ENCODE measurements at regions not wholly inside any gene's neighbourhood (a gene's known extent, or its start where the extent isn't known, plus 50 kb on each side); places are given as distances from the start of the nearest gene placed in this dataset.

DNA sequence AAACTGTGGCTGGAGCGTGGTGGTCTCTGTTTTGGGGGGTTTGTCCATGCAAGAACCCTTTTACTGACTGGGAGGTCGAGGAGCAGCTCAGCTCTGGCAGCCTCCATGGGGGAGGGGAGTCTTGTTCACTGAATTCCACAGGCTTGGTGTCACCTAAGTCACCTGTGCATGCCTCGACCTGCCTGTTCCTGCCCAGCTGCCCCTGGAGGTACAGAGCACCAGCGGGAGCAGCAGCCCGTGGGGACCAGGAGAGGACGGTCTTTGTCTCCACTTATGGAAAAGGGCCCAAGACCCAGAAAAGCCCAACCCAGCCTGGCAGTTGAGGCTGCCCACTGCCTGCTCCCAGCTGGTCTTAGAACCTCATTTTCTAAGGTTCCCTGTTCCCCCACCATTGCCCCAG is 168.7 kb upstream of the AGAP1 start:
- H3K27me3 Mint-ChIP-seq = peaks cover 19% of the 10 kb centered on the region
- no peak overlapping the region for H3K4me3 Mint-ChIP-seq
- no peaks in the 10 kb centered on the region for H3K36me3 Mint-ChIP-seq (ENCODE audit: low read depth)
- no peaks in the 10 kb centered on the region for H3K9me3 Mint-ChIP-seq
- H3K4me1 Mint-ChIP-seq = no peaks in the 10 kb centered on the region
- H3K27ac Mint-ChIP-seq = no peak overlapping the region
- no peak for ATAC-seq (replicated peaks)

DNA sequence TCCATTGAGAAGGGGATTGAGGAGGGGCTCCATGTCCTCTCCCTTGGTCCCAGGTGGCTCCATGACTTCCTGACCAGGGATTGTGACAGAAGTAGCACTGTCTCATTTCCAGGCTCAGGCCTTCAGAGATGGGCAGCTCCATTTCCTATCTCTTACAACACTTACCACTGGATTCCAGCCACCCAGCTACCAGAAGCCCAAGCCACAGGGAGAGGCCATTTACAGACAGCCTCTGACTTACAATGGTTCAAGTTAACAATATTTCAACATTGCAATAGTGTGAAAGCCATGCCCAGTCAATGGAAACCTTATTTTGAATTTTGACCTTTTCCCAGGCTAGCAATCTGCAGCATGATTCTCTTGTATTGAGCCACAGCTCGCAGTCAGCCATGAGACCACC is 164.9 kb upstream of the AGAP1 start:
- no peak overlapping the region for H3K4me3 Mint-ChIP-seq
- H3K27me3 Mint-ChIP-seq = peaks cover 28% of the 10 kb centered on the region
- peaks cover 6% of the 10 kb centered on the region for H3K9me3 Mint-ChIP-seq
- no peaks in the 10 kb centered on the region for H3K4me1 Mint-ChIP-seq
- no peak overlapping the region for H3K27ac Mint-ChIP-seq
- ATAC-seq (replicated peaks) = no peak
- H3K36me3 Mint-ChIP-seq (ENCODE audit: low read depth) = no peaks in the 10 kb centered on the region

DNA sequence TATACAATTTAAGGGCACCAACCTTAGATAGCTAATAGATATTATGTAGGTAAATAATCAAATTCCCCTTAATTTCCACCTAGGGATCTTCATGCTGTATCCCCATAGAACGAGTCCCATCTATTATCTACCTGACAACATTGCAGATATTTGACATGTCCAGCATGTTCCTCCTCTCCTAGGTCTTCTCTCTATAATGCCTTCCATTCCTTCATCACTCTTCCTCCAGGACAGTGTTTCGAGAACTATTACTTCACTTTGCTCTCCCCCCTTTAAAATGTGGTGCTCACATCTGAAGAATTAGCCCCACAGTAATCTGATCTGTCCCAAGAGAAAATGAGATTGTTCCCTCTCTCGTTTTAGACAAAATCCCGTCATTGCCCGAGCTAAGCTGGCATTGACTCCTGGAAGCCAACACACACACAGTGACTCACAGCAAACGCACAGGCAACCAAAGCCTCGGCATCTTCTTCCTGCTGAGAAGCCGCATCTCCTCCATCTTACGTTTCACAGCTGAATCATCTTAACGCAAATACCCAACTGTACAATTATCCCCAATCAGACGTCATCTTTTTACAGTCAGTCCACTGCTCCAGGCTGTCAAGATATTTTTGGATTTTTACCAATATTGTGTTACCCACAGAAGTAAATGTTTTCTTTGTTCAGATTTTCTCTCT is 162.9 kb upstream of the AGAP1 start:
- Mint-ChIP-seq H3K36me3 (ENCODE audit: low read depth) (no peaks in the 10 kb centered on the region), H3K4me3 (no peak overlapping the region), H3K9me3 (peaks cover 6% of the 10 kb centered on the region), H3K4me1 (no peaks in the 10 kb centered on the region), H3K27ac (no peak overlapping the region), H3K27me3 (peaks cover 29% of the 10 kb centered on the region)
- no peak for ATAC-seq (replicated peaks)

DNA sequence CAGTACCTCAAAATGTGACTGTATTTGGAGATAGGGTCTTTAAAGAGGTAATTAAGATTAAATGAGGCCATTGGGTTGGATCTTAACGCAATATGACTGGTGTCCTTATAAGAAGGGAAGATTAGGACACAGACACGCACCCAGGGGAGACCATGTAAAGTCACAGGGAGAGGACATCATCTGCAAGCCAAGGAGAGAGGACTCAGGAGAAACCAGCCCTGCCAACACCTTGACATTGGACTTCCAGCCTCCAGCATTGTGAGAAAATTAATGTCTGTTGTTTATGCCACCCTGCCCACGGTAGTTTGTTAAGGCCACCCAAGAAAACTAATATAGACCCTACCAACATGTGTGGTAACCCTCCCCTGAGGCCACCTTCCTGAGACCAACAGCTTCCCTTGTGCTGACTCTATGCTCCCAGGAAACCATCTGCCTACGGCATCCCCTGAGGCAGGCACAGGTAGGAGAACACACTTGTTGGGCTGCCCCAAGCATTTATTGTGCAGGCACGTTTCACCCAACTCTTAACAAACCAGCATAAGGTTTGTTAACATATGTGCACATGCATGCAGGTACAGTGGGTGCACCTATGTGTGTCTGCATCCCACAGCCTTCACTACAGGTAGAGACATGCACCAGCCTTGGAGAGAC is 161.5 kb upstream of the AGAP1 start:
- H3K9me3 Mint-ChIP-seq = peaks cover 6% of the 10 kb centered on the region
- no peaks in the 10 kb centered on the region for H3K36me3 Mint-ChIP-seq (ENCODE audit: low read depth)
- H3K4me3 Mint-ChIP-seq = no peak overlapping the region
- H3K27me3 Mint-ChIP-seq = peaks cover 25% of the 10 kb centered on the region
- no peaks in the 10 kb centered on the region for H3K4me1 Mint-ChIP-seq
- ATAC-seq (replicated peaks) = no peak
- H3K27ac Mint-ChIP-seq = no peak overlapping the region

DNA sequence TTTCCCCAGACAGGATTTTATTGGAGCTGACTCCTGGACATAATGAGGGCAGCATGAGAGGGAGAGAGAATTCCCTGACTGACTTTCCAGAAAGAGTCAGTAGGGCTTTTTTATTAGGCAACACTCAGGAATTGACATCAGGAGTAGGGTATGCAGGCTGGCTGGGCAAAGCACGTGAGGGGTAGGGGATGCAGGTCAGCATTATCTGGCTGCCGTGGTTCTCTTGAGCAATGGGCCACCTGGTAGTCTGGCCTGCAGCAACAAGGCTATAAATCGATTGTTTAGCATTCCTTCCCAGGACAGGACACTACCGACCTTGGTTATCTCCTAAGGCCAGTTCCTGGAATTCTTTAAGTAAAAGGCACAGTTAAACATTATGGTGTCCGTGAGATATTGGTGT is 160.8 kb upstream of the AGAP1 start:
- Mint-ChIP-seq H3K4me1 (no peaks in the 10 kb centered on the region), H3K36me3 (ENCODE audit: low read depth) (no peaks in the 10 kb centered on the region), H3K4me3 (no peak overlapping the region), H3K27ac (no peak overlapping the region), H3K27me3 (peaks cover 29% of the 10 kb centered on the region), H3K9me3 (peaks cover 10% of the 10 kb centered on the region)
- ATAC-seq (replicated peaks) = no peak

DNA sequence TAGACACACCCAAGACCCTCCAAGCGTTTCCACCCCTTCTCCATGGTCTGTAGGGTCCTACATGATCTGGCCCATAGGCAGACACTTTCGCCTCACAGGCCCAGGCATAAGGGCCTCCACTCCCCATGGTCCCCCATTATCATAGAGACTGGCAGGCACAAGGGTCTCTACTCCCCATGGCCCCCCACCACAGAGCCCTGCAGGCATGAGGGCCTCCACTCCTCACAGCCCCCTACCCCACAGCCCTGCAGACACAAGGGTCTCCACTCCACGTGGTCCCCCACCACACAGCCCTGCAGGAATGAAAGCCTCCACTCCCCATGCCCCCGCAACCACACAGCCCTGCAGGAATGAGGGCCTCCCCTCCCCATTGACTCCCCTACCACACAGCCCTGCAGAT is 159.7 kb upstream of the AGAP1 start:
- Mint-ChIP-seq H3K9me3 (peaks cover 16% of the 10 kb centered on the region), H3K27me3 (peaks cover 30% of the 10 kb centered on the region), H3K4me3 (no peak overlapping the region), H3K27ac (no peak overlapping the region), H3K36me3 (ENCODE audit: low read depth) (no peaks in the 10 kb centered on the region), H3K4me1 (no peaks in the 10 kb centered on the region)
- ATAC-seq (replicated peaks) = no peak

DNA sequence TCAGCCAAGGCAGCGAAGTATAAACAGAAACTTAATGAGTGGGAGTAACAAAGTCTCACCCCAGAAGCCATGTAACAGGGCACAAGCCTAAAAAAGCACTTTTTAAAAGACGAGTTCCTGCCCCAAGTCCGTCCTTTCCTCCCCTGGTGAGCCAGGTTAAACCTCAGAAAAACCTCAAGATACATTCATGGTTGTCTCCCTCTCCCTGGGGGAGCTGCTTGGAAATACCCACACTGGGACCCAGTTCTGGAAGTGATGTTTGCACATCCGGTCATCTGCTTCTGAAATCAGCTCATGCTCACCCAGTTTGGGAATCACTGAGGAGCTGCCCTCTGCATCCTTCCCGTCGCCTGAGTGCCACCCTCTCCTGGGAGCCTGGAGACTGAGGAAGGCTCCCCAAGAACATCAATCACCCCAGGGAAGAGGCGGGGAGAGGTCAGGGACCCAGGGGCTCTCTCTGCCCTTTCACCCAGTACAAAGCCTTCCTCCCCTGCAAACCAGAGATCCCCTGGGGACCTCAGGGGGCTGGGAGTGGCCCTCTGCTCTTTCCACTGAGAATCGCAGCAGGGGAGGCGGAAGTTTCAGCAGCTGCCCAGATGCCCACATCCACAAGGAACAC is 150.6 kb upstream of the AGAP1 start:
- H3K36me3 Mint-ChIP-seq (ENCODE audit: low read depth) = no peaks in the 10 kb centered on the region
- H3K4me1 Mint-ChIP-seq = no peaks in the 10 kb centered on the region
- H3K4me3 Mint-ChIP-seq = no peak overlapping the region
- H3K27me3 Mint-ChIP-seq = peaks cover 12% of the 10 kb centered on the region
- no peak for ATAC-seq (replicated peaks)
- no peak overlapping the region for H3K27ac Mint-ChIP-seq
- peaks cover 4% of the 10 kb centered on the region for H3K9me3 Mint-ChIP-seq

DNA sequence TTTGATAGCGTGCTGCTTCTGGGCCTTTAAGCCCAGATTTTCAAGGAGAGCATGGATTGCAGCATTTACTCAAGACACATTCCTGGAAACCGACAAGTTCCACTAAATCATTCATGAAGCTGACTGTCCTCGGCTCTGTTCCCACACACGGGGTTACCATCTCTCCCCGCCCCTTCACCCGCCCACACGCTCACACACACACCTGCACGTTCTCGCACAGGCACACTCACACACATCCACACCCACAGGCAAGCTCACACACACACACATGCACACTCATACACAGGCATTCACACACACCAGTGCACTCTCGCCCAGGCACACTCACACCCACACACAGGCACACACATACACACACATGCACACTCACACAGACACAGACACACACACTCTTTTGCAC is 150.0 kb upstream of the AGAP1 start:
- Mint-ChIP-seq H3K4me3 (no peak overlapping the region), H3K4me1 (no peaks in the 10 kb centered on the region), H3K36me3 (ENCODE audit: low read depth) (no peaks in the 10 kb centered on the region), H3K27me3 (peaks cover 12% of the 10 kb centered on the region), H3K9me3 (no peaks in the 10 kb centered on the region), H3K27ac (no peak overlapping the region)
- no peak for ATAC-seq (replicated peaks)

DNA sequence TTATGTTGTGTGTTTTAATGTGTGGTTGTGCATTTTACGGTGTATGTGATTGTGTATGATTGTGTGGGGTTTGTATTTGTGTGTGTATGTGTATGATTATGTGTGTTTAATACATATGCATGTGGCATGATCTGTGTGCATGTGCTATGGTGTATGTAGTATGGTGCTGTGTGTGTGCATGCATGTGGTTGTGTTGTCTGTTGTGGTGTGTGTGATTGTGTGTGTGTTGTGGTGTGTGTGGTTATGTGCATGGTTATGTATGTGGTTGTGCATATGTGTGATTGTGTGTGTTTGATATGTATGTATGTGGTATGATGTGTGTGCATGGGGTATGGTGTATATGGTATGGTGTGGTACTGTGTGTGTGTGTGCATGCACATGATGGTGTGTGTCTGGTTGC is 148.1 kb upstream of the AGAP1 start:
- Mint-ChIP-seq H3K27me3 (peaks cover 25% of the 10 kb centered on the region), H3K27ac (no peak overlapping the region), H3K36me3 (ENCODE audit: low read depth) (no peaks in the 10 kb centered on the region), H3K4me1 (no peaks in the 10 kb centered on the region), H3K9me3 (no peaks in the 10 kb centered on the region), H3K4me3 (no peak overlapping the region)
- ATAC-seq (replicated peaks) = no peak

DNA sequence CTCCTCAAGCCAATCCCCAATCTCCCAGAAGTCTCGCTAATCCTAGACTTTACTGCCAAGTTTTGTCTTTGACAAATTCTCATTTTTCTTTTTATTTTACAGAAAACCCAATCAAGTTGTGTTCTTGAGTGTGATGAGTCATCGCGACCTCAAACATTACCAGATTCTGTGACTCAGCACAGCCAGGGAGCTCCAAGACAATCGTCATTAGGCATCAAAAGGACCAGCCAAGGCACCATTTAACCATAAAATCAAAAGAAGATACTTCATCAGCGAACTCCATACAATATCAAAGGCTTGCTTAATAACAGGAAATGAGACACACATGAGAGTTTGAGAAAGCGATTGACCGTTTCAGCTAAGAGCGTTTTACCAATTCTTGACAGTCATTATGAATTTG is 146.2 kb upstream of the AGAP1 start:
- Mint-ChIP-seq H3K4me1 (no peaks in the 10 kb centered on the region), H3K4me3 (no peak overlapping the region), H3K9me3 (no peaks in the 10 kb centered on the region), H3K36me3 (ENCODE audit: low read depth) (no peaks in the 10 kb centered on the region), H3K27ac (no peak overlapping the region), H3K27me3 (peaks cover 31% of the 10 kb centered on the region)
- no peak for ATAC-seq (replicated peaks)

DNA sequence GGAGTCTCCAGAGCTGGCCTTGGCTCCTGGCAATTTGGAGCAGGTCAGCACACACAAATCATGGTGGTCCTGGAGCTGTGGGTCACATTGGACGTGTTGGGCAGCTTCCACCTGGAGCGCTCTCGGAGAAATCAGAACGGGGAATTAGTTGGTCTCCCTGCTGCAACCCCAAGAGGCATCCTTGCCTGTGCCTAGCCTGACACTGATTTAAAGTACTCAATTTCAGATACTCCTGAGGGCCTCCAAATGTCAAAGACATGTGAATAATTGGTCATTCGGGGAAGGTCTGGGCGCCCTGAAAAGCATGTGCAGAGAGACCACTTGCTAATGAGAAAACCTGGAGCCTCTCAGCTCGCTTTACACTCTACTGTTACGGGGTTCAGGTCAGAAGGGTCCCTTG is 145.5 kb upstream of the AGAP1 start:
- Mint-ChIP-seq H3K4me3 (no peak overlapping the region), H3K27me3 (peaks cover 35% of the 10 kb centered on the region), H3K27ac (no peak overlapping the region), H3K4me1 (no peaks in the 10 kb centered on the region), H3K9me3 (no peaks in the 10 kb centered on the region), H3K36me3 (ENCODE audit: low read depth) (no peaks in the 10 kb centered on the region)
- no peak for ATAC-seq (replicated peaks)

DNA sequence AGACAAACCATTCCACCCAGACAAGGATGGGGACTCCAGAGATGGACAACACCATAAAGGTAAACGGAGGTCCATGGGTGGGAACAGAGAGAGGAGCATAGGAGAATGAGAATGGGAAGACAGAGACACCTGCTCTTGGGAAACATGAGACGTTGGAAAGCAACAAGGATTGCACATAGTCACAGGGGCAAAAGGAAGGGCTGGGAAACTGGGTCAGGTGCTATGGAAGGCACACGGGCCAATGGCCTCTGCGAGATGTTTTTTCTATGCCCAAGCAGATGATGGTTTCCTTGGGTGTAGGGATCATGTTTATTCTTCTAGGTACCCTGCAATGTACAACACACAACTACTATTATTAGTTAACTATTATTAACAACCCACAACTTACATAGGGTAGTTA is 143.6 kb upstream of the AGAP1 start:
- H3K27ac Mint-ChIP-seq = no peak overlapping the region
- H3K36me3 Mint-ChIP-seq (ENCODE audit: low read depth) = no peaks in the 10 kb centered on the region
- H3K27me3 Mint-ChIP-seq = peaks cover 38% of the 10 kb centered on the region
- no peak for ATAC-seq (replicated peaks)
- H3K4me3 Mint-ChIP-seq = no peak overlapping the region
- no peaks in the 10 kb centered on the region for H3K4me1 Mint-ChIP-seq
- no peaks in the 10 kb centered on the region for H3K9me3 Mint-ChIP-seq

DNA sequence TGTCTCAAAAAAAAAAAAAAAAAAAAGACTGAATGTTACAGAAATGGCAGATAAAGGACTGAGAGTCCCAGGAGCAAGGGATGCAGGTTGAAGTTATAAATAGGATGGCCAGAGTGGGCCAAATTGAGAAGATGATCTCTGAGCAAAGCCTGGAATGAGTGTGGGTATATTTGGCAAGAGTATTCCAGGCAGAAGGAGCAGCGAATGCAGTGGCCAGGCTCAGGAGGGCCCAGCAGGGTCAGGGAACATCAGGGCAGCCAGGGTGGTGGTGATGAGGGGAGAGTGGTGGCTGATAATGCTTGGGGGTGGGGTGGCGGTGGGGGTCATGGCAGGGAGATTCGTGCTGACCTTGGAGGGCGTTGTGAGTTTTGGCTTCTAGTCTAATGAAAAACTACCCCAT is 141.3 kb upstream of the AGAP1 start:
- no peak overlapping the region for H3K27ac Mint-ChIP-seq
- ATAC-seq (replicated peaks) = no peak
- no peak overlapping the region for H3K4me3 Mint-ChIP-seq
- no peaks in the 10 kb centered on the region for H3K9me3 Mint-ChIP-seq
- H3K4me1 Mint-ChIP-seq = no peaks in the 10 kb centered on the region
- H3K27me3 Mint-ChIP-seq = peaks cover 31% of the 10 kb centered on the region
- no peaks in the 10 kb centered on the region for H3K36me3 Mint-ChIP-seq (ENCODE audit: low read depth)

DNA sequence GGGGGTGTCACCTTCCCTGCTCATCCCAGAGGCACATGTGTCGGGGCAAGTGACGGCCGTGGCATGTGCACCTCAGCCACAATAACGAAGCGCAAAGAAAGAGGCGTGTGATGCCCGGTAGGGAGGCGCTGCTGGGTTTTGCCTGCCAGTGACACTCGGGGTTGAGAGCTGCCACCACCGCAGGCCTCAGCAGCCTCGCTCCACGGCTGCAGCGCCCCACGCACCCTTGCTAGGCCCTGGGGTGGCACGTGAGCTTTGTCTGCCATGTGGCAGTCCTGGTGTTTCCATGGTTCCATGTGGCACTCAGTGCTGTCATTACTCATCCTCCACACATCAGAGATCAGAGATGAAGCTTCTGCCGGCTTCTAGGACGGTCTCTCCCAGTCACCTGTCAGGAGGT is 136.0 kb upstream of the AGAP1 start:
- Mint-ChIP-seq H3K36me3 (ENCODE audit: low read depth) (no peaks in the 10 kb centered on the region), H3K27me3 (peaks cover 19% of the 10 kb centered on the region), H3K4me1 (peaks cover 4% of the 10 kb centered on the region), H3K9me3 (no peaks in the 10 kb centered on the region), H3K4me3 (no peak overlapping the region), H3K27ac (no peak overlapping the region)
- ATAC-seq (replicated peaks) = no peak

DNA sequence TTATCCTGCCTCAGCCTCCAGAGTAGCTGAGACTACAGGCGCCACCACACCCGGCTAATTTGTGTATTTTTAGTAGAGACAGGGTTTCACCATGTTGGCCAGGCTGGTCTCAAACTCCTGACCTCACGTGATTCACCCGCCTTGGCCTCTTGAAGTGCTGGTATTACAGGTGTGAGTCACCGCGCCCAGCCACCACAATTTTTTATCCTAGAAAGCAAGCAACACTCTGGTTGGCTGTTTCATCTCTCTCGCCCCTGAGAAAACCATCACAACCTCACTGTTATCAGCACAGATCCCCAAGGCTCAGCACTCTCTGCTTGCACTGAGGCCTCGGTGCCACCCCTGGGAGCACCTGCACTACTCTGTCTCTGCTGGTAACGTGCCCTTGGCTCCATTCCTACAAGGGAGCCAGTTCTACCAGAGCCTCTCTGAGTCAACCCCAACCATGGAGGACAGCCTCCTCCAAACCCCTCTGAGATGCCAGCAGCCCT is 134.8 kb upstream of the AGAP1 start:
- Mint-ChIP-seq H3K4me1 (peaks cover 4% of the 10 kb centered on the region), H3K9me3 (no peaks in the 10 kb centered on the region), H3K4me3 (no peak overlapping the region), H3K27ac (no peak overlapping the region), H3K36me3 (ENCODE audit: low read depth) (no peaks in the 10 kb centered on the region), H3K27me3 (peaks cover 14% of the 10 kb centered on the region)
- no peak for ATAC-seq (replicated peaks)
